A673 (cell line): ENCODE measurements at regions not wholly inside any gene's neighbourhood (a gene's known extent, or its start where the extent isn't known, plus 50 kb on each side); places are given as distances from the start of the nearest gene placed in this dataset.

Experiments
- CTCF ChIP-seq: fragments of 300-800, 200-600 bp; sonication (generic); conservative IDR thresholded peaks from 2 replicates; pipeline ENCODE4 v1.5.1; 2017; ENCODE audit warnings: low read depth, mild to moderate bottlenecking, antibody characterized with exemption, low read length, moderate library complexity, mixed read lengths
- EZH2 ChIP-seq: fragments of 200-600 bp; sonication (generic); IDR thresholded peaks from 2 replicates; pipeline ENCODE4 v1.6.1; 2017; ENCODE audit warnings: borderline replicate concordance, low read depth, mild to moderate bottlenecking, mixed read lengths, antibody characterized with exemption, low read length; ENCODE audit not compliant: poor library complexity, severe bottlenecking

DNA sequence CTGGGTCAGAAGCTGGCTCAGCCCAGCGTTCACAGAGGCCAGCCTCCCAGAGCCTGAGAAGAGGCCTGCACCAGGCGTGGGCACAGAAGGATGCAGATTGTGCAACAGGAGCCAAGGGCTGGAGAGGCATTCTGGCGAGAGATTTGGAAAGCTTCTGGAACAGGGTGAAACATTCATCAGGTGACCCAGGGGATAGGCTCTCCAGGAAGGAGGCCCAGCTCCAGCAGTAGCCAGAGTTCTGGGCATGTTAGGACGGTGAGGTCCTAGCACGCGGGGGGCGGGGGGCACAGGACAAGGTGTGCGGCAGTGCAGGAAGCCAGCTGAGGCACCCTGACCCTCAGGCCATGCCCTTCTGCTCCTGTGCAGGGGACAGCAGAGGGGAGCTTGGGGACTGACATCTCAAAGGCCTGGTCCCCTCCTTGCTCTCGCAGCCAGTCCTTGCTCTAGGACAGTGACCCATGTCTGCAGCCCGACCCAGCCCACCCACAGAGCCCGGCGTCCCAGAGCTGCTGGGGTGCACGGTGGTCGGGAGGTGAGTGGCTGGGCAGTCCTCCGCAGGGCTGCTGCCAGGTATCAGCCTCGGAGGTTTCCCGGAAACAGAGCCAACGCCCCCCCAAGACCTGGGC, 111.7 kb upstream of the KLF13 start:
- no peak for TF ChIP-seq CTCF
- TF ChIP-seq EZH2: no peak
